DND-41 (cell line): ENCODE measurements at regions not wholly inside any gene's neighbourhood (a gene's known extent, or its start where the extent isn't known, plus 50 kb on each side); places are given as distances from the start of the nearest gene placed in this dataset.

Source experiments
- ATAC-seq: fragments of 200-7000 bp; cut with Tn5 transposase; 3 replicates; pipeline ENCODE4 v1.9.1; 2021; ENCODE audit warnings: low read depth; ENCODE audit not compliant: insufficient read depth
- DNase-seq: peaks from one replicate; pipeline ENCODE4 v3.0.0-alpha.2; 2020
- H2AFZ ChIP-seq: 2 replicates; pipeline ENCODE4 v1.6.0; 2012; ENCODE audit warnings: low read depth, low read length
- H3K27ac ChIP-seq: 2 replicates; pipeline ENCODE4 v1.5.1; 2012; ENCODE audit warnings: low read length, inconsistent platforms
- H3K27me3 ChIP-seq: fragments of 200-600 bp; sonication (generic); 2 replicates; pipeline ENCODE4 v1.6.0; 2012; ENCODE audit warnings: low read length, mild to moderate bottlenecking, inconsistent platforms; ENCODE audit not compliant: insufficient read depth, poor library complexity
- H3K36me3 ChIP-seq: 2 replicates; pipeline ENCODE4 v1.5.1; 2012; ENCODE audit warnings: low read length, inconsistent platforms; ENCODE audit not compliant: insufficient read depth
- H3K4me1 ChIP-seq: 2 replicates; pipeline ENCODE4 v1.5.1; 2012; ENCODE audit warnings: mild to moderate bottlenecking, low read length; ENCODE audit not compliant: insufficient read depth
- H3K4me2 ChIP-seq: 2 replicates; pipeline ENCODE4 v1.6.0; 2012; ENCODE audit warnings: mild to moderate bottlenecking, moderate library complexity, low read length, inconsistent platforms; ENCODE audit not compliant: insufficient read depth
- H3K4me3 ChIP-seq, 2 experiments: fragments of 200-600 bp in 1 of 2; shearing (Covaris generic) in 1 of 2; 2 replicates each; pipeline ENCODE4 v1.5.1; 2012 to 2016; ENCODE audit warnings: inconsistent platforms in 2 of 2, low read length in 2 of 2, mild to moderate bottlenecking in 2 of 2, low read depth in 1 of 2, moderate library complexity in 1 of 2
- H3K79me2 ChIP-seq: 2 replicates; pipeline ENCODE4 v1.6.0; 2012; ENCODE audit warnings: low read length, inconsistent platforms; ENCODE audit not compliant: insufficient read depth
- H3K9ac ChIP-seq: 2 replicates; pipeline ENCODE4 v1.6.0; 2012; ENCODE audit warnings: low read depth, mild to moderate bottlenecking, inconsistent platforms, low read length, moderate library complexity
- H3K9me3 ChIP-seq: 2 replicates; pipeline ENCODE4 v1.5.1; 2012; ENCODE audit warnings: low read length, moderate library complexity, mild to moderate bottlenecking, inconsistent platforms; ENCODE audit not compliant: insufficient read depth, severe bottlenecking
- H4K20me1 ChIP-seq: 2 replicates; pipeline ENCODE4 v1.6.0; 2012; ENCODE audit warnings: low read length; ENCODE audit not compliant: insufficient read depth
- CTCF ChIP-seq: IDR thresholded peaks from 2 replicates; pipeline ENCODE4 v1.5.1; 2012; ENCODE audit warnings: borderline replicate concordance, low read length, moderate library complexity, mild to moderate bottlenecking; ENCODE audit not compliant: poor library complexity, severe bottlenecking; ENCODE audit errors: extremely low read depth
- EZH2 ChIP-seq: IDR thresholded peaks from 3 replicates; pipeline ENCODE4 v1.6.1; 2012; ENCODE audit warnings: borderline replicate concordance, low read depth, mild to moderate bottlenecking, moderate library complexity, low read length, inconsistent platforms; ENCODE audit not compliant: severe bottlenecking

DNA sequence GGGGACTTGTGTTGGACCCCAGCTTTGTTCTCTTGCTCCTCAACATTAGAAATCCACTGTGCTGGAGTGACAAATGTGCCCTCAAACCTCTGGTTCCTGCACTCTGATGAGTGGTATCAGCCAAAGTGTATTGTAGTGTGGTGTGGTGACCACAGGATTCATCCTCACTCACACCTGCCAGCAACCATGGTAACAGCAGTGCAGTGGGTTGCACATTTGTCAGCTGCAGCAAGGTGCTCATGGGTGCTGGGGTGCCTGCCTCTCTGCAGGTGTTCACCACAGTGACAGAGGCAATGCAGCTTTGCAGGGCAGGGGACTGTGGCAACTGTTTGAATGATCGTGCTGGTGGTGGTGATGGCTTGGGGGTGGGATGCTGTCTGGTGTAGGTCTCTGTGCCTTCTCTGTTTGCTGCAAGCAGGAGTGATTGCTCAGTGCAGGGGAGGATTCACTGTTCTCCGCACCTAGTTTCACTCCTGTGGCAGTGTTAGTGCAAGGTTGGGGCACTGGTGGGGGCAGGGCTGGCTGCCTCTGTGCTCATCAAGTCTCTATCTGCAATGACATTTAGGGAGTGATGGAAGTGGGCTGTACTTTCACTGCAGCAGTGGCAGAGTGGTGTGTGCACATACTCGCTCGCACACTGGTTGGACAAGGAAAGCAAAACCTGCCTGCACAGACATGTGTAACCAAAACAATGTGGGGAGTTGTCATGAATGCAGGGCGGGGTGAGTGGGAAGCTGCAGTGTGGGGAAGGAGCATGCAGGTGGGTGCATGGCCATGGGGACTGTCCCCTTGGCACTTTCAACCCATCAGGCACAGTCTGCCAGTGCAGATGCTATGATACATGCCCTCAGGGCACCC lies 301.1 kb downstream of the PIK3C3 start:
- H3K27ac ChIP-seq: no peak overlapping the region
- no peak overlapping the region for H2AFZ ChIP-seq
- no peak overlapping the region for H3K9ac ChIP-seq
- TF ChIP-seq EZH2 (no peak), CTCF (no peak)
- ATAC-seq: no peak
- no peaks in the 10 kb centered on the region for H3K4me1 ChIP-seq
- no peak for DNase-seq
- H3K79me2 ChIP-seq: no peaks in the 10 kb centered on the region
- no peaks in the 10 kb centered on the region for H3K36me3 ChIP-seq
- H3K4me2 ChIP-seq: no peak overlapping the region
- no peaks in the 10 kb centered on the region for H4K20me1 ChIP-seq
- no peaks in the 10 kb centered on the region for H3K9me3 ChIP-seq
- H3K27me3 ChIP-seq: no peaks in the 10 kb centered on the region
- H3K4me3 ChIP-seq: no peak overlapping the region

DNA sequence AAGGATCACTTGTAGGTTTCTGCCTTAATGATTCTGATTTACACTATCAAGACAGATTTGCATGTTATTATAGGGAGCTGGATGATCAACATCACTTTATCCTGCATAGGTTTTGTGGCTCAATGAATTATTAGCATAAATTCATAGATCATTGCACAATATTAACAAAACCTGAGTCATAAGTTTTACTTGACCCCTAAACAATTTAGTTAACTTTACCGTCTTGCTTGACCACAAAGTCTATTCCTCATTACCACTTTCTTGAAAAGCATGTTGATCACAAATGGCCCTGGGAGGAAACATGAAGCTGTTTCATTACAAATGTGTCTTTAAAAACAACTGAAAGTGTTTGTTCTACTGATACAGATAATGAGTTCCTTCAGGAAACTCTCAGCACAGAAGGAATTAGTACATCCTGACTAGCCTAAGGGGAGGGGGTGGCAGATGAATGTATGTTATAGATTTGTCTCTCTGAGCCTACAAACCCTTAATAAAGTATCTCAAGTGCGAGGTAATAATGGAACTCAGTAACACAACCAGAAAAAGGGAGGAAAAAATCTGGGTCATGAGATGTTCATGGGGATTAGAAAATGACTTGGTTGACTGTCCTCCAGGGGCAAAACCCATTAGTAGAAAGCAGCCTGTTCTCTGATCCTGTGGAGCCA lies 303.4 kb downstream of the PIK3C3 start:
- Histone ChIP-seq H3K4me3 (no peak overlapping the region), H3K27ac (no peak overlapping the region)

DNA sequence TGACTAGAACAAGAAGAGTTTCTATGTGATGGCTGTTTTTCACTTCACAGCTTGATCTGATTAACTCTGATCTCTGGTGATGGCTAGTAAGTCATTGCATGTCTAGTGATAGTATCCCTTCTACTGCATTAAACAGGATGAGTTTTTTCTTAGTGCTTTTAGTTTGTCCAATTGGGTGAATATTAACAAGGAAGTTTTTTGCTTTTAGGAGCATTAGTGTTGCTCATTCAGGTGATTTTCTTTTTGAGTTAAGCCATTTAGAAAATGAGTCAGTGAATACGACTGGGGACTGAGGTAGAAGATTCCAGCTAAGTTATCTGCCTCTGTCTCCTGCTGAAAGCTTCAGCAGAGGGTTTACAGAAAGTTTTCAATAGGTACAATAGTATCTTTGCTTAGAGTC lies 306.7 kb downstream of the PIK3C3 start:
- ATAC-seq: no peak
- no peak for DNase-seq
- Histone ChIP-seq H2AFZ (no peak overlapping the region), H3K4me3 (no peak overlapping the region), H3K79me2 (no peaks in the 10 kb centered on the region), H3K27me3 (no peaks in the 10 kb centered on the region), H4K20me1 (no peaks in the 10 kb centered on the region), H3K4me2 (no peak overlapping the region), H3K9ac (no peak overlapping the region), H3K9me3 (no peaks in the 10 kb centered on the region), H3K4me1 (no peaks in the 10 kb centered on the region), H3K36me3 (no peaks in the 10 kb centered on the region), H3K27ac (no peak overlapping the region)
- TF ChIP-seq EZH2 (no peak), CTCF (no peak)

More for the DNA sequence above, 303.4 kb downstream of the PIK3C3 start:
- no peaks in the 10 kb centered on the region for H3K9me3 ChIP-seq
- H3K4me2 ChIP-seq: no peak overlapping the region
- H3K36me3 ChIP-seq: no peaks in the 10 kb centered on the region
- H3K4me1 ChIP-seq: no peaks in the 10 kb centered on the region
- DNase-seq (no peak), ATAC-seq (no peak)
- no peaks in the 10 kb centered on the region for H3K79me2 ChIP-seq
- no peak overlapping the region for H2AFZ ChIP-seq
- no peaks in the 10 kb centered on the region for H3K27me3 ChIP-seq
- H4K20me1 ChIP-seq: no peaks in the 10 kb centered on the region
- H3K9ac ChIP-seq: no peak overlapping the region
- TF ChIP-seq CTCF (no peak), EZH2 (no peak)
